Colon (tissue), 2 donors: ENCODE measurements at regions not wholly inside any gene's neighbourhood (a gene's known extent, or its start where the extent isn't known, plus 50 kb on each side); places are given as distances from the start of the nearest gene placed in this dataset.
"Not testable (repeated sequence)": the region's sequence is repeated elsewhere in the genome, so short reads cannot be mapped to it uniquely, and the experiment has no call there.

Experiments used
- FAIRE-seq: peaks from 2 replicates; lab custom pipeline; 2012; peaks lifted over from hg19 to GRCh38; lab: Jason Lieb, UNC
- donor health status: control.
- donor health status: control.

- no peak for FAIRE-seq
Observed at GRCh38 chr13:97726664-97727280, 226.7 kb upstream of the IPO5 start.

GRCh38 chr13:97727991-97728390 is 225.5 kb upstream of the IPO5 start:
- FAIRE-seq, result no peak

- FAIRE-seq, result no peak
Observed at GRCh38 chr13:97736436-97736835, 217.0 kb upstream of the IPO5 start.

DNA sequence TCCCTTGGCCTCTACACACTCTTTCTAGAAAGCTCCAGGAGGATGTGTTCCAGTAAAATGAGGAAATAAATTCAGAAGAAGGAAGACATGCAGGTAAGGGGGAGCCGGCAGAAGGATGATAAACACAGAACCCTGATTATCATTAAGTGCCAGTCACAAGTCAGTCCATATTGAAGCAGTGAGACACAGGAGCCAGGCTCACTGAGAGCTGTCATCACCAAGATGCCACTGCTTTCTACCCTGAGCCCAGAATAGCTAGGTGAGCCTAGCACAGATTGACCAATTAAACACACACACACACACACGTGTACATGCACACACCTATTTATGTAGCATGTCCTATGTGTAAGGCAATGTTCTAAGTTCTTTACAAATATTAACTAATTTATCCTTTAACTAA is 211.4 kb upstream of the IPO5 start:
- FAIRE-seq, result no peak

DNA sequence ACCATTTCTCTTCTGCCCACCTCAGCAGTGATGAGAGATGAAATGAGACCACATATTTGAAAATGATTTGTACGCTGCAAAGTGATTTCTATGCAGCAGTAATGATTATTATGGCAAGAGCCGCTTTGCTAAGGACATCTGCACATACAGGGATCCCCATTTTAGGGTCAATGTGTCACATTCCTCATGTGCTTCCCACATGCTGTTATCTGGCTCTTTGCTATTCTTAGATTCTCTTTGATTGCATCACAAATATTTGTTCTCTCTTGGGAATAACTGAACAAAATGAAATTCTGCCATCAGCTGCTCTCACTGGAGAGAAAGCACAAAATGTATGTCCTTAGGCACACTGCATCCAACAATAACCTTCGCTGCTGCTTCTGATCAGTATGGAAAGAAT is 209.5 kb upstream of the IPO5 start:
- no peak for FAIRE-seq

GRCh38 chr13:97746649-97747048 is 206.8 kb upstream of the IPO5 start:
- FAIRE-seq, result no peak

- no peak for FAIRE-seq
Observed at GRCh38 chr13:97749174-97749573, 204.3 kb upstream of the IPO5 start.

GRCh38 chr13:97751477-97751876 is 202.0 kb upstream of the IPO5 start:
- FAIRE-seq, result no peak

- FAIRE-seq, result no peak
Observed at GRCh38 chr13:97752961-97753668, 200.4 kb upstream of the IPO5 start.

DNA sequence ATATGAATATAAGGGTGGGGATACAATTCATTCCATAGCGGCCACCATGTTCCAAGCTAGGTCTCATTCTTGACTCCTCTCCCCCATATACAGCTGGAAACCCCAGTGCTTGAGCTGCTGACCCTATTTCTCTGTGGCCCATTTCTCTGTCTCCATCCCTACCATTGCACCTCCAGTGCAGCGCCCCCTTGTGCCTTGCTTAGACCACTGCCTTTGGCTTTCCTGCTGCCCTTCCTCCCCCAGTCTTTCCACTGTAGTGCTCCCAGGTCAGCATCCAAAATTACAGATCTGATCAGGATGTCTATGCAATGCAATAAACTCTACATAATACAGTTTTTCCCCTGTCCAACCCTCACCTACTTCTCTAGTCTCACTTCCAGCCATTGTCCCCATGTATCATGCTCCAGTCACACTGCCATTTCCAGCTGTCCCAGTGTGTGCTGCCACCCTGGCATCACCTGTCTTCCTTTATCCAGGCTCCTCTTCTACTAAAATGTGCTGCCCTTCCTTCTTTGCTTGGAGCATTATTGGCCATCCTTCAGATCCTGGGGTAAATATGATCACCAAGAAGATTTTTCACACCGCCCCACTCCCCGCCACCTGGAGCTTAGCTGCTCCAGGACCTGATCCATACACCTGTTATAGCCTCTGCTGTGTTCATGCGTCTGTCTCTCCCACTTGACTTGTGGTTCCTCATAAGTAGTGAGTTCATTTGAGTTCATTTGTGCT is 199.4 kb upstream of the IPO5 start:
- no peak for FAIRE-seq

- FAIRE-seq, result no peak
Observed at GRCh38 chr13:97757807-97758206, 195.7 kb upstream of the IPO5 start.

DNA sequence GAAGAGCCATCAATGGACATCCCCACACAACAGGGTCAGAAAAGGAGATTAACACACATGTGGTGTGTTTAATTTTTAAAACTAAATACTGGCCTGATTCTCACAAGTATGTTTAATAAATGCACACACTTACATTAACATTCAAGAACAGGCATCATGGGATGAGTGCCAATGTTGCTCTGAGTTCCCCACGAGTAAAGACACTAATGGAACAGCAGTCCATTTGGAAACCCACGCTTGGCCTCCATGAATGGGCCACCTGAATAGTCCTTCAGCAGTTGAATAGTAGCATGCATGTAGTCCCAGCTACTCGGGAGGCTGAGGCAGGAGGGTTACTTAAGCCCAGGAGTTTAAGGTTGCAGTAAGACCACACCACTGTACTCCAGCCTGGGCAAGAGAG is 195.2 kb upstream of the IPO5 start:
- no peak for FAIRE-seq

DNA sequence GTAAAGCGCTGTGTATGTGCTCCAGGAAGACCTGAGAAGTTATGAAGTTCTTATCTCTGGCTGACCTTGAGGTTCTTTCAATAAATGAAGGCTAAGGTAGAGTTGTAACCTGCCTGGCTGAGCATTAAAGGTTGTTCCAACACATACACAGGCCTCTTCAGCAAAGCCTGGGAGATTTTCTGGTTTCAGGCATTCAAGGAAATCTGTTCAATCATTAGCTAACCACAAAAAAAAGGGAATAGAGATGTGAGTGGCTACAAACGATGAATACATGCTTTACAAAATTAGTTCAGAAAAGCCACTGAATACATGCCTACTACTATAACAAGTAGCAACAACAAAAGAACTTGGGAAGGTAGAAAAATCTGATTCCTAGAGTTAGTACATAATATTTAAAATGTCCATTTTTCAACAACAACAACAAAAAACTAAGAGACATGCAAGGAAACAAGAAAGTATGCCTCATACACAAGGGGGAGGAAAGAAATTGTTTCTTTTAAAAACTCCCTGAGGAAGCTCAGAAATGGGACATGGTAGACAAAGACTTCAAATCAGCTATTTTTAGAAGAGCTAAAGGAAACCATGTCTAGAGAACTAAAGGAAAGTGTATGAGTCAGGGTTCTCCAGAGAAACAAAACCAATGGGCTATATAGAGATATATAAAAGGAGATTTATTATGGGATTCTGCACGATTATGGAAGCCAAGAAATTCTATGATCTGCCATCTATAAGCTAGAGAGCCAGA is 191.5 kb upstream of the IPO5 start:
- no peak for FAIRE-seq

- FAIRE-seq, result no peak
Observed at GRCh38 chr13:97766749-97767148, 186.7 kb upstream of the IPO5 start.

GRCh38 chr13:97768134-97768533 is 185.3 kb upstream of the IPO5 start:
- peak; percentile 68 for FAIRE-seq

GRCh38 chr13:97770231-97770630 is 183.2 kb upstream of the IPO5 start:
- not testable (repeated sequence) for FAIRE-seq

DNA sequence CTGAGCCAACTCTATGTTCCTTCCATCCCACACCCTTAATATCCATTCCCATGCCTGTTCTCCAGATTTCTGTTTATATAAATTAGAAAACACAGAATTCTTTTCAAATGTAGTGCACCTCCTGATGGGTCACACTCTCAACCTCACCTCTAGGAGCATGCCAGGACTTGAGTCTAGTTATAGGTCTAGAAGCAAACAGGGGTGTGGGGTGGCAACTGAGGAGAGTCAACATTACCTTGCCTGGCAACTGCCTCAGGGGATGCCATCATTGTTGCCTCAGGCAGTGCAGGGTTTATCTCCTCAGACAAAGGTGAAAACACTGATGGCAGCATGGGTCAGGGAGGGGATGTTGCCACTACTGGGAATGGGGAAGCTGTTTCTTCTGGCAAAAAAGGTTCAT is 181.0 kb upstream of the IPO5 start:
- FAIRE-seq, result not testable (repeated sequence)

DNA sequence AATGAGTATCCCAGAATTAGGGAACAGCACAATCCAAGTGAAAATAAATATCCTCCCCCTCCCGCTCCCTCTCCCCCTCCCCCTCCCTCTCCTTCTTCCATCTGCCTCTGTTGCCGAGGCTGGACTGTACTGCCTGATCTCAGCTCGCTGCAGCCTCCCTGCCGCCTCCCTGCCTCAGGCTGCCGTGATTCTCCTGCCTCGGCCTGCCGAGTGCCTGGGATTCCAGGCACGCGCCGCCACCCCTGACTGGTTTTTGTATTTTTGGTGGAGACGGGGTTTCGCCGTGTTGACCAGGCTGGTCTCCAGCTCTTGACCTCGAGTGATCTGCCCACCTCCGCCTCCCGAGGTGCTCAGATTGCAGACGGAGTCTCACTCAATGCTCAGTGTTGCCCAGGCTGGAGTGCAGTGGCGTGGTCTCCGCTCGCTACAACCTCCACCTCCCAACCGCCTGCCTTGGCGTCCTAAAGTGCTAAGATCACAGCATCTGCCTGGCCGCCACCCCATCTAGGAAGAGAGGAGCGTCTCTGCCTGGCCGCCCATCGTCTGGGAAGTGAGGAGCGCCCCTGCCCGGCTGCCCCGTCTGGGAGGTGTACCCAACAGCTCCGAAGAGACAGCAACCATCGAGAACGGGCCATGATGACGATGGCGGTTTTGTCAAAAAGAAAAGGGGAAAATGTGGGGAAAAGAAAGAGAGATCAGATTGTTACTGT is 178.9 kb upstream of the IPO5 start:
- not testable (repeated sequence) for FAIRE-seq

GRCh38 chr13:97780486-97780885 is 173.0 kb upstream of the IPO5 start:
- no peak for FAIRE-seq

GRCh38 chr13:97781891-97782305 is 171.6 kb upstream of the IPO5 start:
- FAIRE-seq, result no peak

- no peak for FAIRE-seq
Observed at GRCh38 chr13:97786510-97786909, 167.0 kb upstream of the IPO5 start.

DNA sequence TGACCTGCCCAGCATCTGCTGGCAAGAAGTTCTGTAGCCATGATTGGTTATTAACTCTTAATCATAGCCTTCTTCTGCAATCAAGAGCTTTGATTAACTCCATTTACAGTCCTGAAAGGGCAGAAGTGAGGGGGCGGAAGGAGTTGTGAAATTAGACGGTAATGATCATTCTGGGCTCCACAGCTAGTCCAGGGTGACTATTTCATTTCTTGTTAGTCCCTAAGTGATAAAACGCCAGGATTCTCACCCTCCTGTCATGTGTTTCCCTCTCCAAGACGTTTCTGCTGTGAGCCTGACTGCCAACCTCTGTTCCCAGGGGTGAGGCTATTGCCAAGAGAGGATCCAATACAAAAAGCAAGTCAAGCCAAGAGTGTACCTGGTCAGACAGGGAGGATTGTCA is 155.9 kb upstream of the IPO5 start:
- FAIRE-seq, result no peak
